ENCODE measurements at regions not wholly inside any gene's neighbourhood (a gene's known extent, or its start where the extent isn't known, plus 50 kb on each side); places are given as distances from the start of the nearest gene placed in this dataset.

- TF ChIP-seq, protein P1, sequence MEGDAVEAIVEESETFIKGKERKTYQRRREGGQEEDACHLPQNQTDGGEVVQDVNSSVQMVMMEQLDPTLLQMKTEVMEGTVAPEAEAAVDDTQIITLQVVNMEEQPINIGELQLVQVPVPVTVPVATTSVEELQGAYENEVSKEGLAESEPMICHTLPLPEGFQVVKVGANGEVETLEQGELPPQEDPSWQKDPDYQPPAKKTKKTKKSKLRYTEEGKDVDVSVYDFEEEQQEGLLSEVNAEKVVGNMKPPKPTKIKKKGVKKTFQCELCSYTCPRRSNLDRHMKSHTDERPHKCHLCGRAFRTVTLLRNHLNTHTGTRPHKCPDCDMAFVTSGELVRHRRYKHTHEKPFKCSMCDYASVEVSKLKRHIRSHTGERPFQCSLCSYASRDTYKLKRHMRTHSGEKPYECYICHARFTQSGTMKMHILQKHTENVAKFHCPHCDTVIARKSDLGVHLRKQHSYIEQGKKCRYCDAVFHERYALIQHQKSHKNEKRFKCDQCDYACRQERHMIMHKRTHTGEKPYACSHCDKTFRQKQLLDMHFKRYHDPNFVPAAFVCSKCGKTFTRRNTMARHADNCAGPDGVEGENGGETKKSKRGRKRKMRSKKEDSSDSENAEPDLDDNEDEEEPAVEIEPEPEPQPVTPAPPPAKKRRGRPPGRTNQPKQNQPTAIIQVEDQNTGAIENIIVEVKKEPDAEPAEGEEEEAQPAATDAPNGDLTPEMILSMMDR (IDR thresholded peaks at IDR 0.05) = no peak
- no peak for TF ChIP-seq POLR2A (IDR thresholded peaks at IDR 0.05)
Observed at GRCh38 chr6:168157272-168158212, 78.5 kb upstream of the FRMD1 start.
